Endothelial cell (in vitro differentiated cells): ENCODE measurements at regions not wholly inside any gene's neighbourhood (a gene's known extent, or its start where the extent isn't known, plus 50 kb on each side); places are given as distances from the start of the nearest gene placed in this dataset.

Experiments used
- DNase-seq: peaks from one replicate; pipeline ENCODE4 v3.0.0; 2021; ENCODE audit warnings: low spot score
- H3K27ac Mint-ChIP-seq: one replicate; pipeline ENCODE4 v1.8.0; 2021; ENCODE audit warnings: mixed read lengths, inconsistent platforms; ENCODE audit not compliant: unreplicated experiment
- H3K27me3 Mint-ChIP-seq: one replicate; pipeline ENCODE4 v1.8.0; 2021; ENCODE audit warnings: mild to moderate bottlenecking, moderate library complexity, mixed read lengths, inconsistent platforms; ENCODE audit not compliant: unreplicated experiment
- H3K36me3 Mint-ChIP-seq: one replicate; pipeline ENCODE4 v1.8.0; 2021; ENCODE audit warnings: mild to moderate bottlenecking, low read depth, mixed read lengths, inconsistent platforms; ENCODE audit not compliant: unreplicated experiment
- H3K4me1 Mint-ChIP-seq: one replicate; pipeline ENCODE4 v1.8.0; 2021; ENCODE audit warnings: mild to moderate bottlenecking, mixed read lengths, inconsistent platforms; ENCODE audit not compliant: unreplicated experiment
- H3K4me3 Mint-ChIP-seq: one replicate; pipeline ENCODE4 v1.8.0; 2021; ENCODE audit warnings: mild to moderate bottlenecking, mixed read lengths, inconsistent platforms; ENCODE audit not compliant: unreplicated experiment
- H3K9me3 Mint-ChIP-seq: one replicate; pipeline ENCODE4 v1.8.0; 2021; ENCODE audit warnings: mixed read lengths, inconsistent platforms; ENCODE audit not compliant: unreplicated experiment
- CTCF ChIP-seq: fragments of 200-600 bp; sonication (generic); IDR thresholded peaks from one replicate; pipeline ENCODE4 v1.5.0; 2021; ENCODE audit warnings: antibody characterized with exemption; ENCODE audit not compliant: unreplicated experiment

GRCh38 chr22:27394806-27395404, 406.7 kb downstream of the MN1 start:
- TF ChIP-seq CTCF, result no peak
- H3K36me3 Mint-ChIP-seq, result no peaks in the 10 kb centered on the region
- H3K9me3 Mint-ChIP-seq, result no peaks in the 10 kb centered on the region
- H3K27me3 Mint-ChIP-seq, result peaks cover 1% of the 10 kb centered on the region
- no peak overlapping the region for H3K27ac Mint-ChIP-seq
- peaks cover 3% of the 10 kb centered on the region for H3K4me1 Mint-ChIP-seq
- no peak for DNase-seq
- no peak overlapping the region for H3K4me3 Mint-ChIP-seq

DNA sequence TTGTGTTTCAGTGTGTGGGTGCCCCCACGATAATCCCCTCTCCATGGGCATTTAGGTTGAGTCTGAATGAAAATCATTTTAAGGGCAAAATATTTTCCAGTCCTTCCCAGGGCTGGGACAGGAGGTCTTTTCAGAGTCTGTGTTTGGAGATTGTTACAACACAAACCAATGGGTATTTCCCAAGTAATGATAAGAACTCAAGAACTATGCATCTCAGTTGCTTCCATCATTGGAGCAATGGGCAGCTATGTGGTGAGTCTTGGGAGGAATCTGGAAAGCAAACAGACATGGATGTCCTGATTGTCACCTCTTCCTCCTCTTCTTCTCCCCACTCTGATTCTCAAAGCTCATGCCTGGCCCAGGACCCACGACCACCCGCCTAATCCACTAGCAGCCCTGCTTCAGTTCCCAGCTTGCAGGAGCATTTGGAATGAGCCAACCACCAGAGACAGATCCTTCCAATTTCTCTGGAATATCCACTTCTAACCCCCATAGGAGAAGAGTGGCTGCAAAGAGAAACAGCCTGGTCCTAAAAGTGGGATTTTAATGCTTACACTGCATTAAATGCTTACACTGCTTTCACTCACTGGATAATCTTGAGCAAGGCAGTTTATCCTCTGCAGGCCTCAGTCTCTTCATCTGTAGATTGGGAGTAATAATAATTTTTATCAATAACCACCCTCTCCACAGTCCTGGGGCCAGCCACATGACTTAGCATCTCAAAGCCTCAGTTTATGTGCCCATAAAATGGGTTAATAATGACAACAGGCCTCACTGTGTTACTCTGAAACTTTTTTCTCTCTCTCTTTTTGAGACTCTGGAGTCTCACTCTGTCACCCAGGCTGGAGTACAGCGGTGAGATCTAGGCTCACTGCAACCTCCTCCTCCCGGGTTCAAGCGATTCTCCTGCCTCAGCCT, 404.3 kb downstream of the MN1 start:
- TF ChIP-seq CTCF, result no peak
- H3K9me3 Mint-ChIP-seq, result no peaks in the 10 kb centered on the region
- no peak for DNase-seq
- H3K4me3 Mint-ChIP-seq, result no peak overlapping the region
- H3K4me1 Mint-ChIP-seq, result no peaks in the 10 kb centered on the region
- H3K36me3 Mint-ChIP-seq, result no peaks in the 10 kb centered on the region
- H3K27ac Mint-ChIP-seq, result no peak overlapping the region
- H3K27me3 Mint-ChIP-seq, result peaks cover 3% of the 10 kb centered on the region

DNA sequence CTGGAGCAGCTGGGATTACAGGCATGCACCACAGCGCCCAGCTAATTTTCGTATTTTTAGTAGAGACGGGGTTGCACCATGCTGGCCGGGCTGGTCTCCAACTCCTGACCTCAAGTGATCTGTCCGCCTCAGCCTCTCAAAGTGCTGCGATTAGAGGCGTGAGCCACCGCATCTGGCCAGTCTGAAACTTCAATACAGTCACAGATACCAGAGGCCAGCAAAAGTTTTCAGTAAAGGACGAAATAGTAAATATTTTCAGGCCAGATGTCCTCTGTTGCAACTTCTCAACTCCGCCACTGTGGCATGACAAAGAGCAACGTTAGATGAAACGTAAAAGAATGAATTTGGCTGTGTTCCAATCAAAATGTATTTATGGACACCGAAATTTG, 403.6 kb downstream of the MN1 start:
- no peaks in the 10 kb centered on the region for H3K36me3 Mint-ChIP-seq

GRCh38 chr22:27399161-27399560, 402.4 kb downstream of the MN1 start:
- Mint-ChIP-seq H3K27me3 (peaks cover 4% of the 10 kb centered on the region), H3K4me3 (no peak overlapping the region), H3K4me1 (no peaks in the 10 kb centered on the region), H3K36me3 (no peaks in the 10 kb centered on the region), H3K27ac (no peak overlapping the region), H3K9me3 (no peaks in the 10 kb centered on the region)
- TF ChIP-seq CTCF, result no peak
- no peak for DNase-seq

More for the DNA sequence above, 403.6 kb downstream of the MN1 start:
- H3K4me1 Mint-ChIP-seq, result no peaks in the 10 kb centered on the region
- H3K27ac Mint-ChIP-seq, result no peak overlapping the region
- no peak for DNase-seq
- peaks cover 4% of the 10 kb centered on the region for H3K27me3 Mint-ChIP-seq
- H3K4me3 Mint-ChIP-seq, result no peak overlapping the region
- H3K9me3 Mint-ChIP-seq, result no peaks in the 10 kb centered on the region
- TF ChIP-seq CTCF, result no peak

- peaks cover 5% of the 10 kb centered on the region for H3K27me3 Mint-ChIP-seq
- no peaks in the 10 kb centered on the region for H3K4me1 Mint-ChIP-seq
- DNase-seq, result no peak
- no peaks in the 10 kb centered on the region for H3K9me3 Mint-ChIP-seq
- no peaks in the 10 kb centered on the region for H3K36me3 Mint-ChIP-seq
- TF ChIP-seq CTCF, result no peak
- H3K27ac Mint-ChIP-seq, result no peak overlapping the region
- no peak overlapping the region for H3K4me3 Mint-ChIP-seq
Measured at GRCh38 chr22:27400811-27401210, 400.7 kb downstream of the MN1 start.
